ENCODE measurements at regions not wholly inside any gene's neighbourhood (a gene's known extent, or its start where the extent isn't known, plus 50 kb on each side); places are given as distances from the start of the nearest gene placed in this dataset.

GRCh38 chr12:58421990-58422389 lies 480.6 kb downstream of the ATP23 start:
- TF ChIP-seq, protein P1, sequence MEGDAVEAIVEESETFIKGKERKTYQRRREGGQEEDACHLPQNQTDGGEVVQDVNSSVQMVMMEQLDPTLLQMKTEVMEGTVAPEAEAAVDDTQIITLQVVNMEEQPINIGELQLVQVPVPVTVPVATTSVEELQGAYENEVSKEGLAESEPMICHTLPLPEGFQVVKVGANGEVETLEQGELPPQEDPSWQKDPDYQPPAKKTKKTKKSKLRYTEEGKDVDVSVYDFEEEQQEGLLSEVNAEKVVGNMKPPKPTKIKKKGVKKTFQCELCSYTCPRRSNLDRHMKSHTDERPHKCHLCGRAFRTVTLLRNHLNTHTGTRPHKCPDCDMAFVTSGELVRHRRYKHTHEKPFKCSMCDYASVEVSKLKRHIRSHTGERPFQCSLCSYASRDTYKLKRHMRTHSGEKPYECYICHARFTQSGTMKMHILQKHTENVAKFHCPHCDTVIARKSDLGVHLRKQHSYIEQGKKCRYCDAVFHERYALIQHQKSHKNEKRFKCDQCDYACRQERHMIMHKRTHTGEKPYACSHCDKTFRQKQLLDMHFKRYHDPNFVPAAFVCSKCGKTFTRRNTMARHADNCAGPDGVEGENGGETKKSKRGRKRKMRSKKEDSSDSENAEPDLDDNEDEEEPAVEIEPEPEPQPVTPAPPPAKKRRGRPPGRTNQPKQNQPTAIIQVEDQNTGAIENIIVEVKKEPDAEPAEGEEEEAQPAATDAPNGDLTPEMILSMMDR (IDR thresholded peaks at IDR 0.05; ENCODE audit: insufficient read depth, low read length, poor library complexity, severe bottlenecking): no peak
- no peak for TF ChIP-seq EZH2phosphoT487 (conservative IDR thresholded peaks at IDR 0.05; ENCODE audit: low read length)
